COLO668 (cell line): ENCODE measurements at regions not wholly inside any gene's neighbourhood (a gene's known extent, or its start where the extent isn't known, plus 50 kb on each side); places are given as distances from the start of the nearest gene placed in this dataset.

Source experiments
- DNase-seq: peaks from one replicate; lab custom pipeline; 2025; ENCODE audit not compliant: unreplicated experiment; lab: John Stamatoyannopoulos, UW

DNA sequence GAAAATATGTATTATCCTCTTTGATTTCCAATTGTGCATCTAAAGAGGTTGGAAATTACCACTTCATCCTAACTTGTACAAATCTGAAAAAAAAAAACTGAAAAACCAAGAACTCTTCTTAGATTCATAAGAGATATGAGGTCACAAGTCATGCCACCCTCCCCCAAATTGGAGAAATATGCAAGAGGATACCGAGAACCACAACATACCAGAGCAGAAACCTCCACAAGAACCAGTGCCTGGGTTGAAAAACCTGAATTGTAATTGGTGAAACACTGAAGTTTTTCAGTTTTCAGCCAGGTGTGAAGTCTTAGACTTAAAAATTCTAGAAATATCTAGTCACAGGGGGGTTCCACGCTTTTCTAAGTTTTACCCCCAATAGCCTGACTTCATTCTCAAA is 1029.5 kb upstream of the LRRTM1 start:
- DNase-seq, result no peak

DNA sequence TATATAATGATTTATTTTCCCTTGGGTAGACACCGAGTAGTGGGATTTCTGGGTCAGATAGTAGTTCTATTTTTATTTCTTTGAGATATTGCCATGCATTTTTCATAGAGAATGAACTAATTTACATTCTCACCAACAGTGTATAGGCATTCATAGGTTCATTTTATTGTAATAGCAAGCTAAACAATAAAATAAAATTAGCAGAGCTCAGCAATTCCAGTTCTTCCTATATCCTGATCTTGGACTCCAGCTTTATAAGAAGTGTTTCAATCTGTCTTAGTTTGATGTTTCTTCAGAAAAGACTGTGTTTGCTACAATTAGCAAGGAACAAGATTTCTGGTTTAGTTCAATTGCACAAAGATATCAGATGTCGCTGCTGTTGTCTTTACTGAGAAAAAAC is 1024.4 kb upstream of the LRRTM1 start:
- no peak for DNase-seq

DNA sequence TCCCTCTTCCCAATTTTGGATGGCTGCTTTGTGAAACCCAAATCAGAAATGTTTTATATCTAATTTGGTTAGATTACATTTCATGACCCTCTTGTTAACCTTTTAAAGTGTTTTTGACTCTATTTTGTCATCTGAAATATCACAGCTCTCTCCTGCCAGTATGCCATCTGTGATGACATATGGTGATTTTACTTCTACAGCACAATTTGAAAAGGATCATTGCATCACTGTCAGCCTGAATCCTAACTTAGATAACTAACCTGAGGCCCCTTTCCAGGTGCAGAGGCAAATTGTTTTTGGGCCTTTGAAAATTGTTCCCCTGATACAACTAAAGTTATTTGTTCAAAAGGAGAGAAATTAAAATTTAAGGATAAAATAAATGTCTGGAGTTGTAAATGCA is 1023.4 kb upstream of the LRRTM1 start:
- no peak for DNase-seq

DNA sequence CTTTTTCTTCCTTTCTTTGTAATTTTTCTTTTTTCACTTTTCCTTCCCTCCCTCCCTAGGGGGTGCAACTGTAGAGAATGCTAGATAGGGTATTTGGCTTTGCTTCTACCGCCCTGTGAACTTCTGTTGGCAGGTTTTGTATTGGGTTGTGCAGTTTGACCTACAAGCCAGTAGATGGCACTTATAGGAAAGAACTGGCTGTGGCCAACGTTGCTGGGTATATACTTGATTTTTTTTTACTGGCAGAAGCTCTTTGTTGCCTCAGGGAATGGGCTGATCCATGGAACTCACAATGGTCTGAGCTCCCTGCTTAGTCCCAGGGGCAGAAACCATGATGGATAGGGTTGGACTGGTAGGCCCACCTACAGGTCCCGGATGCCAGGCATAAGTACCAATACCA is 1019.5 kb upstream of the LRRTM1 start:
- no peak for DNase-seq

DNA sequence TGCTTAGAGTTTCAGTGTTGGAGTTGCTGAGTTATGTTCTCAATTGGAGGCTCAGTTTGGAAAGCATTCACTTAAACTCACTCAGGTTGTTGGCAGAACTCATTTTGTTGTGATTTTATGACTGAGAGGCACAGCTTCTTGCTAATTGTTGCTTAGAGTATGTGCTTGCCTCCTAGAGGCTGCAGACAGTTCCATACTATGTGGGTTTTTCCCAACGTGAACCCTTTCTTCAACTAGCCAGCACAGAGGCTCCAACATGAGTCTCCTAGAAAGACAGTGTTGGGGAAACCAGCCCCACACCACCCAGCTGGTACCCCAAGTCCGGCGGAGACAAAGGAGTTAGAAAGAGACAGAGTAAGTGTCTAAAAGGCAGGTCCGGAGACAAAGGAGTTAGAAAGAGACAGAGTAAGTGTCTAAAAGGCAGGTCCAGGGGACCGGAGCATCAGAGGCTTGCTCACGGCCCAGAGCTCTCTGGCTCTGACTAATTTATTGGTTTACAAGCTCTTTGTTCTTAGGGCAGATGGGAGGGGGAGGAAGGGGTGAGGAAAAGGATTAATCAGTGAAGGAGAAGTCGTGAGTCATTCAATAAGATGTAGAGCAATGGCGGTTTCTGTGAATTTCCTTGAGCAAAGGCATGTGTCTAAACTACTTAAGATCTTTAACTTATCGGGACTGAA is 999.7 kb upstream of the LRRTM1 start:
- no peak for DNase-seq

DNA sequence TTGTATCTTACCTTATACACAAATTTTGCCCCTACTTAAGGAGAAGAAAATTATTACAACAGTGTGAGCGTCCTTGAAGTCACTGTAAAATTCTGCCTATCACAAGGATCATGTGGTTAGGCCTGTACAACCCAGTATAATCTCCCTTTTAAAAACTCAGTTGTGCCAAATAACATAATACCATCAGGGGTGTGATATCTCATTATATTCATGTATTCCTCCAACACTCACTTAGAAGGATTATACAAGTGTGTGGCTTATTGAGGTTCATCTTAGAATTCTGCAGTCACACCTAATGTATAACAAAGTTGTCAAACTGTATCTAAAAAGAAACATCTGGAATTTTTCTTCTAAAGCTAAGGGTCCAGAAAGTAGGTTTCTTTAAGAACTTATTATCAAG is 998.8 kb upstream of the LRRTM1 start:
- DNase-seq, result no peak

DNA sequence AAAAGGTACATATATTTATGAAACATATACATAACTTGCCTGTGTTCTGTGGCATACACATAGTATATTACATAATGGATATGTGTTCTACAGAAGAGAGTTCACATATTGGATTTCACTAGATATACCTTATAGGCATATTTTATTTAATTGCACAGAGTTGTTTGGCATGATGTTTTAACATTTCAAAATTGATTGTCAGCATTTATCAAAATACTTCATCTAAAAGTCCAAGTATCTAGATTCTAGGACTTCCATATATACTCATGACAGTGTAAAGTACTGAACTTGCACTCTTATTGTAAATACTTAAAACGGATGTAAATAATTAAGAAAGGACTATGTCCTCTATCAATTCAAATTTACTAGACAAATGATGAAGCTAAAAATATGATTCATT is 995.3 kb upstream of the LRRTM1 start:
- DNase-seq, result no peak

DNA sequence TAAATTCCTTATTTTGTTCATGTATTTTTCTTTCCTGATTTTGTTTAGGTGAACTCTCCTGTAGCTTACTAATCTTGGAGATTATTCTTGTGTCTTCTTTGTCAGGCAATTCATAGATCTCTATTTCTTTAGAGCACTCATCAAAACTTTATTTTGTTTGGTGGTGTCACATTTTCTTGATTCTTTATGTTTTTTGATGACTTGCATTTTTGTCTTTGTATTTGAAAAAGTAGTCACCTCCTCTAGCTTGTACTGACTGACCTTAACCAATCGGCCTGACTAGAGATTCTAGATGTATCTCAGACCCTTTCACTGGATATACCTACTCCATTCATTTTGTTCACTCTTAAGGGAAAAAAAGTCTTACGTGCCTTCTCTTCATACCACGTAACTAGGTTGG is 986.3 kb upstream of the LRRTM1 start:
- no peak for DNase-seq

DNA sequence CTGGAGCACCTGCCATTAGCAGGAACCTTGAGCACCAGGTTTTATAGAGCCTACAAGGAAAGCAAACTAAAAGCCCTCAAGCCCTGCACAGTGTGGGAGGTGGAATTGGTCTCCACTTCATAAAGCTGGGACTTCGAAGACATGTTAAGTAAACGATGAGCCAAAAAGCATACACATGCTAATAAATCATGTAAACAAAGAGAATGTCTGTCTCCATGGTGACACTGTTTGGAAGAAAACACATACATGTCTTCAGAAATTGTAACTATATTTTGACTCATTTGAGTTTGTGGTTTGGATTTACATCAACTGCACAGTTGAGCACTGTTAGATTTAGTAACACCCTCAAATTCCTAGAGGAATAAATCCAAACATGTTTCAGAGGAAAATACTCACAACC is 978.5 kb upstream of the LRRTM1 start:
- DNase-seq, result no peak

DNA sequence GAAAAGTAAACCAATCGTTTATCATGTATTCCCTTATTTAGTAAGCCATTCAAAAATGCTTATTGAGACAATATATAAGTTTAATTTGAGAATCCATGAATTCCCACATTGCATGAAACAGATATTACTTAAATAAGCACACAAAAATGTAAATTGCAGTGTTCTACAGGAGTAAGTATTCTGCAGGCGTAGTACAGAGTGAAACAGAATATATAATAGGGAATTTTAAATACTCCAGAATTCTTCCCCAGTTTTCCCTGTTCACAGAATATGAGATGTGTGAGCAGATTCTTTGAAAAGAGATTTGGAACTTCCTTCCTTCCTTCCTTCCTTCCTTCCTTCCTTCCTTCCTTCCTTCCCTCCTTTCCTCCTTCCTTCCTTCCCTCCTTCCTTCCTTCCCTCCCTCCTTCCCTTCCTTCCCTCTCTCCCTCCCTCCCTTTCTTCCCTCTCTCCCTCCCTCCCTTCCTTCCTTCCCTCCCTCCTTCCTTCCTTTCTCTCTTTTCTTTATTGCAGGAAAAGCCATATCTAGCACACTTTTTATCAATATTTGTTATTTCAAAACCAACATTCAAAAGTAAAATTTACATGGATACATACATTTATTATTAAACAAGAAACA is 977.7 kb upstream of the LRRTM1 start:
- no peak for DNase-seq

DNA sequence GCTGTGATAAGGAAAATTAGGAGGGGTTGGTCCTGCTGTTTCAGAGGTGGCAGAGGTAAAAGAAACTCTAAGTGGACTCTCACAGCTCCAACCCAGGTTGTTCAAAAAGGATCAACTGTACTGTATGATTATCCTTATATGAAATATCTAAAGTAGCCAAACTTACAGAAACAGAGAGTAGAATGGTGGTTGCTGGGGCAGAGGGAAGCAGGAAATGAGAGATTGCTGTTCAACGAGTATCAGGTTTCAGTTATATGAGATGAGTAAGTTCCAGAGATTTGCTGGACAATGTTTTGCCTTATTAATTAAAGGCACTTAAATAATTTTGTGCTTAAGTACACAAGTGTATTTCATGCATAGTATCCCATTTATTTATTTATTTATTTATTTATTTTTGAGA is 972.0 kb upstream of the LRRTM1 start:
- no peak for DNase-seq

DNA sequence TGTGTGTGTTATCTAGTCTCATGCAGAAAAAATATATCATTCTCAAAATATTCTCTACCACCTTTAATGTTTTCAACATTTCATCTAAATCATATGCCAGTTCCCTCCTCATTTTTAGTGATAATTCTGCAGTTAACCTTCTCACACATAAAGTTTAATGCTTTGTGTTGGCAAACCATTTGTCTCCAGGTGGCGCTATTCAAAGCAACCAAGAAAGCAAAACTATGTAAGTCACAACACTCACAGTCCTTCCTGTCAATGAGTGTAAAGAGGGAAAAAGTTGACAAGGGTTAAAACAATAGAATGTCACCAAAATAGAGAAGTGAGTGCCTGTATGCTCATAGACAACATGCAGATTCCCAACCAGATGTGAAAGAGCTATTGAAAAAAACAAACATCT is 961.6 kb upstream of the LRRTM1 start:
- DNase-seq, result peak; percentile 3

DNA sequence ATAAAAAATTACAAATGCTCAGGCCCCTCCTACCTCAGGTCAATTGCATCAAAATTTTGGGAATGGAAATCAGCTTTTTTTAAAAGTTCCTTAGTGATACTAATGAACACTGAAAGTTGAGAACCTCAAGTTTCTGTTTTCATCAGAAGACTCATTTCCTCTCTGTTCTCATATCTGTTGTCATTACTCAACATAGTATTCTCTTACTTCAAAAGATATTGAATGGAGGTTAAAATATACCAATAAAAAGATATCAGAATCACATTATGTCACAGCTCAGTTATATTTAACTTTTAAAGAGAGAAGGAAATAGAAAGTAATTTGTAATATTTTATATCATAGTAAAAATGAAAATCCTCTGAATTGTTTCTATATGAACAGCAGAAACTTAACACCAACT is 959.4 kb upstream of the LRRTM1 start:
- DNase-seq, result no peak

DNA sequence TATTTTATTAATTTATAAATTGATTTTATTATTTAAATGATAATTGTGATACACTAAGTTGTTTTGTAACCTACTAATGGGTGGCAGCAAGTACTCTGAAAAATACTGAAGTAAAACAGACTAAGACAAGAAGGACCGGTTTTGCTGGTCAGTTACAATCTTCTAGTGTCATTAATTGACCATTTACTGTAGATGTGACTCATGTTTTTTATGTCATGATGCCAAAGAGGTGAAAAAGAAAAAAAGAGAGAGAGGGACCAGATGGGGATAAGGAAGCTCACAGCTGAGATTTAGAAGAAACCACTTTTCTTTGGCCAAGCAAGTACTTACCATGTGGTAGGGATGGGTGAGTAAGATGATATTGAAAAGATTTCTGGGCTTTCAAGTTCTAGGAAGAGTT is 955.8 kb upstream of the LRRTM1 start:
- DNase-seq, result no peak

DNA sequence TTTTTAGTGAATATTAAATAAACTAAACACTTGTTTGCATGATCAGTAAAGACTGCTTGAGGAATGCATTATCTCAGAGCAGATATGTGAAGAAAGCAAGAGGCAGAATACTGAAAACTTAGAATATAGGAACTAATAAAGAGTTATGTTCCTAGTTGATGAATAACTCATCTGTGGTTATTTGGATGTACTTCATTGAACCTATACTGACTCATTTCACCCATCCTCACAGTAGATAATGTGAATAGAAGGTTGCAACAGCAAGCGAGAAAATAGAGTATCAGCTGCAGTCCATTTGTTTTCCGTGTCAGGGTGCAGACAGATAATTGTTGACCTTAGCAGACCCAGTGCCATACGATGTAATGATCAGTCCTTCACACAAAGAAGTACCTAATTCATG is 945.7 kb upstream of the LRRTM1 start:
- DNase-seq, result no peak

DNA sequence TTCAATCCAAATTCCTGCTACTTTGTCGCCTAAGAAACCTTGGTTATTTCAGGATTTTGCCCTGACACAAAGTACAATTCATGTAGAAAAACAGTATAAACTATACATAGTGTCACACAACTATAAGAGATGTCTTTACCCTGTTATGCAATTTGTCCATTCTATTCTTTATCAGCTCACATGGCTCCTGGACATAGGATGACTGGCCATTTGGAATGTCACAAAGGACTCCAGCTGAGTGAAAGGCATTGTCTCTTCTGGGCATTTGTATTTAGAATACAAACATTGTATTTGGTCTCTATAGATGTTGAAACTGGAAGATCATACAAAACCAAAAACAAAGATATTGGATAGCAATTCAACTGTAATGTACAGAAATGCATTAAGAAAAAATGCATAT is 944.6 kb upstream of the LRRTM1 start:
- no peak for DNase-seq

DNA sequence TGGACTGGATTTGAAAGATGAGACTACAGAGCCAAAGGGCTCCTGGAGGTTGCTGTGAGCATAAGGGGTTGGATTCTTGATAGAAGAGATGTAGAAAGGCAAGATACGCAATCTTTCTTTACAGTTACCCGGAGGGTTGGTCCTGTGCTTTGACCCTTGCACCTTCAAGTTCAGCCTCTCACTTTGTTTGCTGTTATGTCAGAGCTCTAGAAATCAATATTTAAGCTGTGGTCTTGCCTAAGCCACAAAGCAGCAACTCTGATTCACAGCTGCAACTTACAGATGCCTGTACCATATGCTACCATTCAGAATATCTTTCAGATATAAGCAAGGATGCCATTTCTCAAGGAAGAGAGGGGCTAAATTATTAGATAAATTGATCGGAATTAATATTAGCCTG is 943.1 kb upstream of the LRRTM1 start:
- no peak for DNase-seq

DNA sequence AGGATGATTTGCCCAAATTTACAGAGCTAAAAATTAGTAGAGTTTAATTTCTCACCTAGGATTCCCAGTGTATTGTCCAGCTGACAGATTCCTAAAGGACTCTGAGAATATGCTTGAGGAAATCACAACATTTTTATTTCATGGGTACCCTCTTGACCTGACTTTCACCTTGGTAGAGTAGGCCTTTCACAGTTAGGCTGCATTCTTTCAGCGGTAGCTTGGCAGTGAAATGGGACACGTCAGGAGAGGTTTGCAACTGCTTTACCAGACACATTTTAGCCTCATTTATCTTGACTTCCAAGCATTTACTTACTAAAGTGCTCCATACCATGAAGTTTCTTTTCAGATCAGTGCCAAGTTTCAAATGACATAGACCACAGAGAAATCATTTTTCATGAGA is 937.9 kb upstream of the LRRTM1 start:
- DNase-seq, result no peak

DNA sequence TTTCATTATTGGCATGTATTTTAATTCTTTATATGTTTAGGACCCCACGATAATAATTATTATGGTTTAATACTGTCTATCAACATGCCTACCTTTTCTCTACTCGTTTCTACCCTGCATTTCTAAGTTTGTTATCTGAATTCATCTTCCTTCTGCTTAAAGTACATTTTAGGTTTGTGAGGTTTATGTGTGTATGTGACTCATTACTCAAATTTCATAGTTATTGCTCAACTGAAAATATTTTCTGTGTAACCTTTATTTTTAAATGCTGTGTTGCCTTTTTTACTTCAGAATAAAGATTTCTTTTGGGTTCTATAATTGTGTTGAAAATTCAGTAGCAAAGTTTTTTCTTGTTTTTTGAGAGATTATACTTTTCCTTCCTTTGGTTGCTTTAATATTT is 933.9 kb upstream of the LRRTM1 start:
- DNase-seq, result no peak

DNA sequence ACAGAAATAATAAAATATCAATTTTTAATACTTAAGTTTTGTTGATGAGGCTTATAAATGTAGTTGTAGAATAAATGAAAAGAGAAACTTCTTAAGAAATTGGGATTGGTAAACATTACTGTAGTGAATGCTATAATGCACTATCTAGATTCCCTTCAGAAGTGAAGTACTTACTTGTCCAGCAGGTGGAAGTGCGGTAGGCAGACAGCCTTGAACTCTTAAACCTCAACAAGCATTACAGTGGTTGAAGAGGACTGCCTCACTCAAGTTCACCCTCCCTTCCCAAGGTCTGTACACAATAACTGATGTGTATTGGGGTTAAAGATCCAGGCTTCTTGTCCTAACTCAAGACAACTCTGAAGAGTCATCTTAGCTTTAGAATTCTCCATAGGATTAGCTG is 931.0 kb upstream of the LRRTM1 start:
- no peak for DNase-seq

DNA sequence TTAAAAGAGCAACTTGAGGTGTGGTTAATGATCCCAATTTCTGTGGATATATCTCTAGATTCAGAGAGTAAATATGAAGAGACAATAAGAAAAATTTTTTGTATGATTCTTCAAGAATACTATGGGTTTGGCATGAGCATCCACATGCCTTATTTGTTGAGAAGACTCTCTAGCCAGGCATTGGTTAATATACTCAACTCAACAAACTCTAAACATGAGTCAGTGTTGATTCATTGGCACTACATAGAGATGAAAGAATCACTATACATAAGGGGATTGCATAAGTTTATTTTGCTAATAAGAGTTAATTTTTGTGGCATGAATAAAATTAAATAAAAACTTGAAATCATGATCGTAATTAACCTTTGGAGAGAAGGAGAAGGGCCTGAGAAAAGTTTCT is 930.2 kb upstream of the LRRTM1 start:
- no peak for DNase-seq

DNA sequence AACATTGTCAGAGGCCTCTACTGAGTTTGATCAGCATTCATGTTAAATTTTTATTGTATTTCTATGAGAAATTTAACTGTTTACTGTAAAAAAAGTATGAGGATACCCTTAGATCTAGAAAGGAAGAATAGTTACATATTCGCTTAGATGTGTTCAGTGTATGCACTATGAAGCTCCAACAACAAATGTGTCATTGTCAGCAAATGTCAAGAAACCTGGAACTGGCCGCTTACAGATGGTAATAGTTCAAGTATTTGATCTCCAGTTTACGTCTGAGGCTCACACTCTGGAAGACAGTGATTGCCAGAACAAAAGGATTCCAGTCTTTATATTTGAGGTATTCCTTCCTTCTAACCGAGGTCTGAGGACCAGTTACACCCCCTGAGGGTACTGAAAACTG is 921.2 kb upstream of the LRRTM1 start:
- no peak for DNase-seq

DNA sequence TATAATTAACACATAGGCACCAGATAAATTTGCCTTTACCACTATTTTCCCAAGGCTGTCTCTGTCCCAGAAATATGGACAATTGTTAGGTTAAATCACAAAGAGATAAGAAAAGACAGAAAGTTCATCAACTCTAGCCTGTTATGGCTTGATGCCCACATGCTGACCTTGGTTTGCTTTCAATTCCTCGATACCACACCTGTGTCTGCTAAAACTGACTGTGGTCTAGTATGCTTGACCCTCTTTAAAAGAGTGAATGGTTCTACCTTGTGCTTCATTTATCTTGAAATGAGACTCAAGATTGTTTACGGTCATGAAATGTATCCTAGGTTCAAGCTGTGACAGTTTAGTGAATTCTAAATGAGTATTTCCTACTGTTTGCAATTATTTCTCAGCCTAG is 909.0 kb upstream of the LRRTM1 start:
- DNase-seq, result no peak
